ENCODE measurements at regions not wholly inside any gene's neighbourhood (a gene's known extent, or its start where the extent isn't known, plus 50 kb on each side); places are given as distances from the start of the nearest gene placed in this dataset.
"Not testable (repeated sequence)": the region's sequence is repeated elsewhere in the genome, so short reads cannot be mapped to it uniquely, and the experiment has no call there.

GRCh38 chr2:53610260-53610659 lies 157.3 kb upstream of the CHAC2 start:
- no peak for DNase-seq (ENCODE audit: low read depth)

- no peak for DNase-seq (ENCODE audit: low read depth)
Measured at GRCh38 chr2:53609551-53609950, 158.1 kb upstream of the CHAC2 start.

DNA sequence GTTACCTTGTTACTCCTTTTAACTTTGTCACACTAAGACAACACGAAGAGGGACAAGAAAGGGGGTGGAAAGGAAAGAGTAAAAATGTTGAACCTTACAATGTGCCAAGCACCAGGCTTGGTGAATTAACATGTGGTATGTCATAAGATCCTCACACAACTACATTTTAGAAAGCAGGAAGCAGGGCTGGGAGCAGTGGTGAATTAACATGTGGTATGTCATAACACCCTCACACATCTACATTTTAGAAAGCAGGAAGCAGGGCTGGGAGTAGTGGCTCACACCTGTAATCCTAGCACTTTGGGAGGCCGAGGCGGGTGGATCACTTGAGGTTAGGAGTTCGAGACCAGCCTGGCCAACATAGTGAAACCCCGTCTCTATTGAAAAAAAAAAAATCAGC lies 159.3 kb upstream of the CHAC2 start:
- no peak for DNase-seq (ENCODE audit: low read depth)

- DNase-seq (ENCODE audit: low read depth), result no peak
Measured at GRCh38 chr2:53600815-53601214, 166.8 kb upstream of the CHAC2 start.

GRCh38 chr2:53586733-53587612 lies 180.6 kb upstream of the CHAC2 start:
- DNase-seq (ENCODE audit: low read depth), result not testable (repeated sequence)

- DNase-seq (ENCODE audit: low read depth), result no peak
Measured at GRCh38 chr2:53584986-53585385, 182.6 kb upstream of the CHAC2 start.

GRCh38 chr2:53583583-53583982 lies 184.0 kb upstream of the CHAC2 start:
- DNase-seq (ENCODE audit: low read depth), result no peak

DNA sequence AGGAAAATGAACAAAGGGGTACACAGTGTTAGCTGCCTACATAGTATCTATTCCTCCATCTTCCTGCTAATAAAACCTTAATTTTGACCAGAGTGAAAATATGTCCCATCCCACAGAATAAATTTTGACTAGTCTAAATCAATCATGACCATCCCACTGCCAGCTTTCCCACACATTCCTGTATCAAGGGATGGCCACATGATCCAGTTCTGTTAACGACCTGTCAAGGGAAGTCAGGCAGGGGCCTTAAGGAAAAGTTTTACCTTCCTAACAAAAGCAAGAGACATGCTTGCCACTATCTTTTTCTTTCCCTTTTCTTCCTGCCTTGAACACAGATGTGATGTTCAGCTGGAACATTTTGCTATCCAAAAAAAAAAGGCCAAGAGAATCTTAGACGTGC lies 185.0 kb upstream of the CHAC2 start:
- DNase-seq (ENCODE audit: low read depth), result no peak

DNA sequence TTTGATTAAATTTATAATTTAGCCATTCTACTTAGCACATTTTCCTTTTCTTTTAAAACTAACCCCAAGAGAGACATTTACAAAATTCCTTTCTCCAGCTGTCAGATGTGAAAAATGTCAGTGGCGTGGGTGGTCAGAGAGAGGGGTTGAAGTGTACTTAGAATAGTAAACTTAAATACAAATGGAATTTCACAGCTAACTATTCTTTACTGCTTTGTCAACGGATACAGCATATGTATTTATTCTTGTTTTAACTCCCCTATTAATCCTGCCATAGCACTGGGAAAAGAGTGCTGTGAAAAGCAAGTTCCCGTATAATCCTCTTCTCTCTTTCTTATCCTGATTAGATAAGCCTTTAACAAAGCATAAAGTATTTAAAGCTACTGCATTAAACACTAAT lies 191.4 kb upstream of the CHAC2 start:
- no peak for DNase-seq (ENCODE audit: low read depth)

- no peak for DNase-seq (ENCODE audit: low read depth)
Measured at GRCh38 chr2:53575721-53576124, 191.9 kb upstream of the CHAC2 start.

- no peak for DNase-seq (ENCODE audit: low read depth)
Measured at GRCh38 chr2:53572696-53573095, 194.9 kb upstream of the CHAC2 start.

- DNase-seq (ENCODE audit: low read depth), result no peak
Measured at GRCh38 chr2:53569957-53570727, 197.5 kb upstream of the CHAC2 start.

DNA sequence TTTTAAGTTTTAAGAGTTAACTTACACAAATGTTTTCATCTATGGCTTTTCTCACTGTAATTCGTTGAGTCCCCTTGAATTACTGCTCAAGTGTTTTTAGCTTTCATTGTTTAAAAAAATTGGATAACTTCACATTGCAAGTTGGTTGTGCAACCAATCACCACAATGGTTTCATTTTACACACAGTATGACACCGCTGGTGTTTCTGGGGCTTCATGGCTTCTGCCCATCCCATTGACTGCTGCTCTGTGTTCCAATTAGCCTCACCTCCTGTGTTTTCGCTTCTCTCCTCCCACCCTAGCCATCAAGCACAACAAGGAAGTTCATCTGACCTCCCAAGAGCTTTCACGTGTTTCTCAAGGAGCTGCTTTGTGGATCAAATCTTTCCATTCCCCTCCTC lies 199.1 kb upstream of the CHAC2 start:
- DNase-seq (ENCODE audit: low read depth), result no peak

GRCh38 chr2:53567073-53567472 lies 200.5 kb upstream of the CHAC2 start:
- no peak for DNase-seq (ENCODE audit: low read depth)

DNA sequence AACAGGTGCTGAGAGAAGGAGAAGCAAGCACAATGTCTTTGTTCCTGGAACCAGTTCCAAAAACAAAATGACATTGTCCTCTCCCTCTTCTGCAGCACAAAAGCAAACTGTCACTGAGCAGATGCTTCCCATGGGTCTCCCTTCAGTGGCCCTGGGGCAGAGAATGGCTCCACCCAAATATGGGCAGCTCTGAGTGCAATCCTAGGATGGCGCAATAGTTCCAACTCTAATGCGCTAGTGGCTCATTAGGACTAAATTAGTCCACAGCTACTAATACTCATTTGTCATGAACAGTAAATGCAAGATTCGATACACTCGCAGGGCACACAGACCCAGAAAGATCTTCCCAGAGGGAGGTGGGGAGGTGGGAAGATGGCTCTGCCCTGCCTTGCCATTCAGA lies 205.2 kb upstream of the CHAC2 start:
- DNase-seq (ENCODE audit: low read depth), result no peak

DNA sequence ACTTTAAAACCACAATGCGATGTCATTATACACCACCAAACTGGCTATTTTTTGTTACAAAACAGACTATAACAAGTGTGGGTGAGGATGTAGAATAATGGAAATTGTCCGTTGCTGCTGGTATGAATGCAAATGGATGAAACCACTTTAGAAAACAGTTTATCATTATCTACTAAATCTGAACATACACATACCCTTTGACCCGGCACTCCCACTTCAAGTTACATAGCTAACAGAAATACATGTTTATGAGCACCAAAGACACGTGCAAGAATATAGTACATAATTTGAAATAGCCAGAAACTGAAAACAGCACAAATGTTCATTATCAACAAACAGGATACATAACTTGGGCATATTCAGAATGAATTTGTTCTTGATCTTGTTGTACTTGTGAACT lies 206.4 kb upstream of the CHAC2 start:
- no peak for DNase-seq (ENCODE audit: low read depth)

DNA sequence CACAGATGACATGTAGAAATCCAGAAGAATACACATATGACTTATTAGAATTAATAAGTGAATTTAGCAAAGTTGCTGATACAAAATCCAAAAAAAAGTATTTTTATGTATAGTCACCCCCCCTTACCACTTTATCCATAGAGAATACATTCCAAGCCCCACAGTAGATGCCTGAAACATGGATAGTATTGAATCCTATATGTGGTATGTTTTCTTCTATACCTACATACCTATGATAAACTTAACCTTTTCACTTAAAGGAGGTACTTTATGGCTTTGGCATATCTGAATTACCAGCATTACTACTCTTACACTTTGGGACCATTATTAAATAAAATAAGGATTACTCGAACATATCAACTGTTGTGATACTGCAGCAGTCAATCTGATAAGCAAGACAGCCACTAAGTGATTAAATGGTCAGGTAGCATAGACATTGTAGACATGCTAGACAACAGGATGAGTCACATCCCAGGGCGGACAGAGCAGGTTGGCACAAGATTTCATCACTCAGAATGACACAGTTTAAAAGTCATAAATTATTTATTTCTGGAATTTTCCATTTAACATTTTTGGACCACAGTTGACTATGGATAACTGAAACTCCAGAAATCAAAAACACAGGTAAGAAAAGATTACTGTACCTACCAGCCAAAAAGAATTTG lies 208.2 kb upstream of the CHAC2 start:
- DNase-seq (ENCODE audit: low read depth), result no peak

- no peak for DNase-seq (ENCODE audit: low read depth)
Measured at GRCh38 chr2:53558867-53559266, 208.7 kb upstream of the CHAC2 start.

DNA sequence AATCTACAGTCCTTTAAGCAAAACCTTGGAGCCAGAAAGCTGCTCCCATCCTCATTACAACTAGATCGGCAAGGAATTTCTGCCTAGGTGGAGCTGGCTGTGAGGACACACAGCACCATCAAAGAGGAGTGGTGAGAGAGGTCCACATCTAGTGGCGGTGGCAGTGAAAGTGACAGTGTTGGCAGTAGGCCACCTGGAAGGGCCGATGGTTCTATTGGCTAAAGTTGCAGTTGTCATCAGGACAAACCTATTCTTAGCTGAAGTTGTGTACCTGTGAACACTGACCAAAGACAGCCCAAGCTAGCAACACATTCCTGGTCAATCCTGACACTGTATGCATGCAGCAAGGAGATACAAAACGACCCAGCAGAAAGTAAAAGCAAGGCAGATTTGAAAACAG lies 218.1 kb upstream of the CHAC2 start:
- no peak for DNase-seq (ENCODE audit: low read depth)

GRCh38 chr2:53545604-53546003 lies 222.0 kb upstream of the CHAC2 start:
- DNase-seq (ENCODE audit: low read depth), result no peak

GRCh38 chr2:53544871-53545558 lies 222.6 kb upstream of the CHAC2 start:
- no peak for DNase-seq (ENCODE audit: low read depth)

- DNase-seq (ENCODE audit: low read depth), result no peak
Measured at GRCh38 chr2:53543083-53543482, 224.5 kb upstream of the CHAC2 start.

All from fibroblast of the conjunctiva (primary cell).